ENCODE measurements at regions not wholly inside any gene's neighbourhood (a gene's known extent, or its start where the extent isn't known, plus 50 kb on each side); places are given as distances from the start of the nearest gene placed in this dataset.

DNA sequence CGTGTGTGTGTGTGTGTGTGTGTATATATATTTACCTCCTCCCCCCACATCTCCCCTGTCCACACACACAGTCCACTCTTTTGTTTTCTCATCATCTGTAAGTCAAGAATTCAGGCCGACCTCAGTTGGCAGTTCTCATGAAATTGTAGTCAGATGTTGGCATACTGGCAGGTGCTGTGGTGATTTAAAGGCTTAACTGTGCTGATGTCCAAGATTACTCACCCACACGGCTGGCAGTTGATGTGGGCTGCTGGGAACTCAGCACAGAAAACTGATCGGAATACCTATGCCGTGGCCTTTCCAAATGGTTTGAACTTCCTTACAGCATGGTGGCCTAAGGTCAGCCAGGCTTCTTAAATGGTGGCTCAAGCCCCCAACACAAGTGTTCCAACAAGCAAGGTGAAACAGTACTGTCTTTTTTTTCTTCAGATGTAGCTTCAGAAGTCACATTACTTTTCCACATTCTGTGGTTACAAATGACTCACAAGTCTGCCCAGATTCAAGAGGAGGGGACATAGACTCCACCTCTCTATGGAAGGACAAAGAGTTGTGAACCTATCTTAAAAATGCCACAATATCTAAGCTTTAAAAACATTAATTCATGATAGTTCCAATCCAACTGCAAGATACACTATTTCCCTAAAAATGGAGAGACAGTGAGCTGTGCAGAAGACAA lies 198.5 kb upstream of the HS3ST4 start:
- TF ChIP-seq NFE2L2 (IDR thresholded peaks at IDR 0.05; ENCODE audit: low read depth, low read length) (no peak), POLR2A (IDR thresholded peaks at IDR 0.05; ENCODE audit: low read depth, low read length) (no peak)
